A673 (cell line): ENCODE measurements at regions not wholly inside any gene's neighbourhood (a gene's known extent, or its start where the extent isn't known, plus 50 kb on each side); places are given as distances from the start of the nearest gene placed in this dataset.

Source experiments
- CTCF ChIP-seq: fragments of 300-800, 200-600 bp; sonication (generic); conservative IDR thresholded peaks from 2 replicates; pipeline ENCODE4 v1.5.1; 2017; ENCODE audit warnings: low read depth, mild to moderate bottlenecking, antibody characterized with exemption, low read length, moderate library complexity, mixed read lengths
- EZH2 ChIP-seq: fragments of 200-600 bp; sonication (generic); IDR thresholded peaks from 2 replicates; pipeline ENCODE4 v1.6.1; 2017; ENCODE audit warnings: borderline replicate concordance, low read depth, mild to moderate bottlenecking, mixed read lengths, antibody characterized with exemption, low read length; ENCODE audit not compliant: poor library complexity, severe bottlenecking

DNA sequence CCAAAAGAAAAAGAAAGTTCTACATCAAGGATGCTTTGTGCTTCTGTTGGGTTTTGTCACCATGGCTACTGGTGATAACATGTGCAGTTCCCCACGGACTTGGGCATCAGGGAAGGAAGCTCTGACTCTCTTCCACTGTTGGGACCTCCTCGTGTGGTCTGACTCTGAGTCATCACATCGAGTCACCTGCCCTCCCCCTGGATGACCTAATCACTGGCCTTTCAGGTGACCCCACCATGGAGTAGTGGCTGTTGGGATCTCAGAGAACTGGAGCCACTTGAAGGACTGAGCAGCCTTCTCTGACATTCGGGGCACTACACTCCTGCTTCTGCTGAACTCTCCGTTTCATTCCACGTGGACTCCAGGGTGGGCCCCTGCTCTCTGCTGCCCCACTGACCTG, 60.8 kb upstream of the DOCK1 start:
- no peak for TF ChIP-seq CTCF
- TF ChIP-seq EZH2, result no peak
